GM12865 (cell line): ENCODE measurements at regions not wholly inside any gene's neighbourhood (a gene's known extent, or its start where the extent isn't known, plus 50 kb on each side); places are given as distances from the start of the nearest gene placed in this dataset.

Source experiments
- DNase-seq: peaks from one replicate; pipeline ENCODE4 v3.0.0; 2010; ENCODE audit warnings: low read depth
- H3K4me3 ChIP-seq: 2 replicates; pipeline ENCODE4 v1.5.1; 2011; ENCODE audit warnings: mild to moderate bottlenecking, low read depth, low read length, control low read depth
- CTCF ChIP-seq: IDR thresholded peaks from 2 replicates; pipeline ENCODE4 v1.5.1; 2011; ENCODE audit warnings: low read length, control low read depth, low read depth, inconsistent platforms; ENCODE audit not compliant: insufficient read depth; ENCODE audit errors: missing control alignments

GRCh38 chr4:19259920-19260319 lies 991.8 kb upstream of the SLIT2 start:
- DNase-seq, result no peak
- no peak for TF ChIP-seq CTCF

DNA sequence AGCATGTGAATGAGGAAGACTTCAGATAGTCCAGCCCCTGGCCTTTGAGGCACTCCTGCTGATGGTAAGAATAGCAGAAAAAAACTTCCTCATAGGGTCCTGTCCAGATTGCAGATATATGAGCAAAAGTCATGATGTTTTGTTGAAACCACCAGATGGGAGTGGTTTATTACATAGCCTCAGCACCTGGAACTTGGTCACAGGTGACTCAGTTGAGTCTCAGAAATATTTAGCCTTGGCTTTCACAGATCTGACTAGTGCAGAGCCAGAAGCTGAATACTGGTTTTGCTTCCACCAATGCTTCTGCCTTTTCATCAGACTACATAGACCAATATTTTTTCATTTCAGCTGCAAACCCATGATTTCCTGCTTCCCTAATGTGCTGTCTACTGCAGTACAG lies 994.9 kb upstream of the SLIT2 start:
- DNase-seq, result no peak
- H3K4me3 ChIP-seq, result no peak overlapping the region
- TF ChIP-seq CTCF, result no peak

More at GRCh38 chr4:19259920-19260319, 991.8 kb upstream of the SLIT2 start:
- no peak overlapping the region for H3K4me3 ChIP-seq

DNA sequence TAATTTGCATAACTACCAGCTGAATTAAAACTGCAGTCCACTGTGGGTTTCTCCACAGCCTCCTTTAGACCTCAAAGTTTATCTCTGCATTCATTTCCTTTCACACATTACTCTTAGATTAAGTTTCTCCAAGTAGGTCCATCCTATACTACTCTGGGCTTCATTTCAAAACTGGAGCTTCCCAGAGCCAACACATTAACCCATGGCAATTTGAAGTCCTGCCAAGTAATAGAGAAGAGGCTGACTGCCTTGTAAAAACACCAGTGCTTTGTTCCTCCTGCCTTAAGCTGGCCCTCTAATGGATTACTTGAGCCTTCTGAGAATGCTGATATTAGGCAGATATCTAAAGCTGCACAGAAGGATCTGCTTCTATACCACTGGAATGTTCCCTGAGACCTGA lies 997.2 kb upstream of the SLIT2 start:
- H3K4me3 ChIP-seq, result no peak overlapping the region
- DNase-seq, result no peak
- no peak for TF ChIP-seq CTCF

GRCh38 chr4:19248023-19248422 lies 1003.7 kb upstream of the SLIT2 start:
- no peak for TF ChIP-seq CTCF
- no peak overlapping the region for H3K4me3 ChIP-seq

DNA sequence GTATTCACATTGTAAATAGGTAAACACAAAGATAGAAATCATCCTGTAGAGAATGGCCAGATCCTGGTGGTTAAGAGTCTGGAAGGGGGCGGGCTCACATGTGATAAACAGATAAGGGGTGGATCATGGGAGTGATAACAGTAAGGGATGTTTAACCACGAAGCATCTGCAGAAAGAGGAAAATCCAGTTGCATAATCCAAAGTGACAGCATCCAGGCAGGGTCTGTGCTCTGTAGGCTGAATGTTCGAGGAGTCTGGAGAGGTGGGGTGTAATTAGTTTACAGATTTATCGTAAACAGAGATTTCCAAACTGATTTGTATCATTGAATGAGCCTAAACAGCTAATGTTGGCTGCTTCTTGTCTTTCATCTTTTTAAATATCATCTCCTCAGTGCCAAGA lies 1009.8 kb upstream of the SLIT2 start:
- no peak for DNase-seq
- no peak overlapping the region for H3K4me3 ChIP-seq
- TF ChIP-seq CTCF, result no peak

More at GRCh38 chr4:19248023-19248422, 1003.7 kb upstream of the SLIT2 start:
- DNase-seq, result no peak

GRCh38 chr4:19239565-19239964 lies 1012.1 kb upstream of the SLIT2 start:
- TF ChIP-seq CTCF, result no peak
- no peak overlapping the region for H3K4me3 ChIP-seq
- no peak for DNase-seq

- DNase-seq, result no peak
- H3K4me3 ChIP-seq, result no peak overlapping the region
- TF ChIP-seq CTCF, result no peak
Measured at GRCh38 chr4:19236473-19236872, 1015.2 kb upstream of the SLIT2 start.
